ENCODE measurements at regions not wholly inside any gene's neighbourhood (a gene's known extent, or its start where the extent isn't known, plus 50 kb on each side); places are given as distances from the start of the nearest gene placed in this dataset.

DNA sequence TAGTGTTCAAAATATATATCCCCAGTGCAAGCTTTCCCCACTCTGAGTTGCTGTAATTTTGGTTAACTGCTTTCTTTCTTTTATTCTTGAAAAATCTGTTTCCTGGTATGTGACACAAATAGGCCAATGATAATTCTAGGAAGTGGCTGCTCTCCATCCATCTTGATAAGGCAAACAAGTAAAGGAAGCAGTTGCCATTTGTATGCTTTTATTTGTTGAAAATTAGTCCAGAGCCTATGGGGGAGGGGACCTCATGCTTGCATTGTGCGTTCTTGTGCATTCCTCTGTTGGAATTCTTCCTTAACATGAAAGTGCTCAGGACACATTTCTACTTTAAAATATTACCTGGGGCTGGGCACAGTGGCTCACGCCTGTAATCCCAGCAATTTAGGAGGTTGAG is 111.2 kb upstream of the FSHR start:
- H2BK12ac ChIP-seq (ENCODE audit: insufficient read length, low read depth, low read length), result no peak overlapping the region
- H3K14ac ChIP-seq (ENCODE audit: insufficient read depth, low read length), result no peak overlapping the region
- H3K9me3 ChIP-seq (ENCODE audit: control insufficient read depth, low read depth, low read length), result no peaks in the 10 kb centered on the region
- DNase-seq, result no peak
- no peak overlapping the region for H3K27ac ChIP-seq (ENCODE audit: insufficient read length, low read depth, low read length)
- Mint-ChIP-seq H3K27ac (no peak overlapping the region), H3K9me3 (no peaks in the 10 kb centered on the region), H3K4me3 (no peak overlapping the region), H3K4me1 (peaks cover 0 to 2% of the 10 kb centered on the region in 2 experiments; a peak in 2 of 4 replicates), H3K27me3 (ENCODE audit: low read depth) (peaks cover 1% of the 10 kb centered on the region; the same call in 1 of the 2 replicates), H3K36me3 (ENCODE audit: insufficient read depth in 1 of 3, low read depth in 3 of 3) (no peaks in the 10 kb centered on the region)
- no peak overlapping the region for H2BK5ac ChIP-seq (ENCODE audit: insufficient read length, low read length)
- H2AFZ ChIP-seq (ENCODE audit: low read length), result no peak overlapping the region
- H3K4me2 ChIP-seq (ENCODE audit: insufficient read depth, insufficient read length, low read length), result no peak overlapping the region
- no peak overlapping the region for H3K23ac ChIP-seq (ENCODE audit: insufficient read length, low read depth, low read length)
- no peak overlapping the region for H2AK5ac ChIP-seq (ENCODE audit: insufficient read length, low read length)
- H3K56ac ChIP-seq (ENCODE audit: insufficient read length, low read depth, low read length), result no peak overlapping the region
- H3T11ph ChIP-seq (ENCODE audit: low read length), result no peak overlapping the region
- no peak overlapping the region for H3K9ac ChIP-seq (ENCODE audit: extremely low read depth, insufficient read length, low read length)
- no CpG with 5 or more reads among the region's 2 CpGs for WGBS (ENCODE audit: extremely low coverage, insufficient read length, low lambda C conversion rate)
- TF ChIP-seq, protein P1, sequence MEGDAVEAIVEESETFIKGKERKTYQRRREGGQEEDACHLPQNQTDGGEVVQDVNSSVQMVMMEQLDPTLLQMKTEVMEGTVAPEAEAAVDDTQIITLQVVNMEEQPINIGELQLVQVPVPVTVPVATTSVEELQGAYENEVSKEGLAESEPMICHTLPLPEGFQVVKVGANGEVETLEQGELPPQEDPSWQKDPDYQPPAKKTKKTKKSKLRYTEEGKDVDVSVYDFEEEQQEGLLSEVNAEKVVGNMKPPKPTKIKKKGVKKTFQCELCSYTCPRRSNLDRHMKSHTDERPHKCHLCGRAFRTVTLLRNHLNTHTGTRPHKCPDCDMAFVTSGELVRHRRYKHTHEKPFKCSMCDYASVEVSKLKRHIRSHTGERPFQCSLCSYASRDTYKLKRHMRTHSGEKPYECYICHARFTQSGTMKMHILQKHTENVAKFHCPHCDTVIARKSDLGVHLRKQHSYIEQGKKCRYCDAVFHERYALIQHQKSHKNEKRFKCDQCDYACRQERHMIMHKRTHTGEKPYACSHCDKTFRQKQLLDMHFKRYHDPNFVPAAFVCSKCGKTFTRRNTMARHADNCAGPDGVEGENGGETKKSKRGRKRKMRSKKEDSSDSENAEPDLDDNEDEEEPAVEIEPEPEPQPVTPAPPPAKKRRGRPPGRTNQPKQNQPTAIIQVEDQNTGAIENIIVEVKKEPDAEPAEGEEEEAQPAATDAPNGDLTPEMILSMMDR (conservative IDR thresholded peaks at IDR 0.05), result no peak
- H4K5ac ChIP-seq (ENCODE audit: insufficient read length, low read depth, low read length), result no peak overlapping the region
- H3K23me2 ChIP-seq (ENCODE audit: insufficient read length, low read depth, low read length, poor library complexity, severe bottlenecking), result no peaks in the 10 kb centered on the region
- H4K8ac ChIP-seq (replicated peaks; ENCODE audit: insufficient read length, low read depth, low read length), result no peak overlapping the region
- H2BK20ac ChIP-seq (ENCODE audit: low read depth, low read length, poor library complexity, severe bottlenecking), result no peak overlapping the region
- H3K4ac ChIP-seq (ENCODE audit: low read depth, low read length), result no peak overlapping the region
- no peak overlapping the region for H2BK120ac ChIP-seq (ENCODE audit: low read depth, low read length, poor library complexity, severe bottlenecking)
- no peak overlapping the region for H3K18ac ChIP-seq (ENCODE audit: insufficient read length, low read depth, low read length)
- no peaks in the 10 kb centered on the region for H3K79me1 ChIP-seq (ENCODE audit: insufficient read depth, low read depth, low read length, poor library complexity, severe bottlenecking)
- H4K91ac ChIP-seq (ENCODE audit: insufficient read length, low read depth, low read length), result no peak overlapping the region
- no peaks in the 10 kb centered on the region for H3K27me3 ChIP-seq (ENCODE audit: insufficient read depth, low read length)
- H4K20me1 ChIP-seq (ENCODE audit: control insufficient read depth, insufficient read depth, insufficient read length), result no peaks in the 10 kb centered on the region
- H2BK15ac ChIP-seq (ENCODE audit: low read depth, low read length), result no peak overlapping the region
- H3K79me2 ChIP-seq (ENCODE audit: insufficient read depth, low read length), result no peaks in the 10 kb centered on the region
- H3K4me1 ChIP-seq (ENCODE audit: insufficient read depth, low read length), result no peaks in the 10 kb centered on the region
